ENCODE measurements at regions not wholly inside any gene's neighbourhood (a gene's known extent, or its start where the extent isn't known, plus 50 kb on each side); places are given as distances from the start of the nearest gene placed in this dataset.

- no peak for ATAC-seq
- no peak for TF ChIP-seq PATZ1 (CRISPR knock-in tag; IDR thresholded peaks at IDR 0.05; ENCODE audit: borderline replicate concordance)
- TF ChIP-seq BACH2 (CRISPR knock-in tag; IDR thresholded peaks at IDR 0.05; ENCODE audit: borderline replicate concordance) = no peak
- TF ChIP-seq ZC3H10 (CRISPR knock-in tag; IDR thresholded peaks at IDR 0.05) = no peak
- TF ChIP-seq ZNF8 (CRISPR knock-in tag; IDR thresholded peaks at IDR 0.05) = no peak
- no peak for TF ChIP-seq CSRNP3 (CRISPR knock-in tag; IDR thresholded peaks at IDR 0.05)
- TF ChIP-seq ZNF70 (CRISPR knock-in tag; IDR thresholded peaks at IDR 0.05) = no peak
- TF ChIP-seq CREB5 (CRISPR knock-in tag; IDR thresholded peaks at IDR 0.05; ENCODE audit: low read depth) = no peak
- no peak for TF ChIP-seq TCF4 (CRISPR knock-in tag; IDR thresholded peaks at IDR 0.05; ENCODE audit: borderline replicate concordance)
- TF ChIP-seq ESRRG (CRISPR knock-in tag; IDR thresholded peaks at IDR 0.05) = no peak
- TF ChIP-seq ZFP30 (CRISPR knock-in tag; IDR thresholded peaks at IDR 0.05) = no peak
- no peak for TF ChIP-seq TOX (CRISPR knock-in tag; IDR thresholded peaks at IDR 0.05; ENCODE audit: borderline replicate concordance)
- TF ChIP-seq ISL1 (CRISPR knock-in tag; IDR thresholded peaks at IDR 0.05) = no peak
- no peak for TF ChIP-seq ARNTL (CRISPR knock-in tag; IDR thresholded peaks at IDR 0.05; ENCODE audit: borderline replicate concordance, low read depth)
- no peak for TF ChIP-seq ZNF565 (CRISPR knock-in tag; conservative IDR thresholded peaks at IDR 0.05; ENCODE audit: low read depth)
- no peak for TF ChIP-seq CSDC2 (CRISPR knock-in tag; IDR thresholded peaks at IDR 0.05)
Observed at GRCh38 chr3:190192739-190193138, 72.0 kb upstream of the P3H2 start.

DNA sequence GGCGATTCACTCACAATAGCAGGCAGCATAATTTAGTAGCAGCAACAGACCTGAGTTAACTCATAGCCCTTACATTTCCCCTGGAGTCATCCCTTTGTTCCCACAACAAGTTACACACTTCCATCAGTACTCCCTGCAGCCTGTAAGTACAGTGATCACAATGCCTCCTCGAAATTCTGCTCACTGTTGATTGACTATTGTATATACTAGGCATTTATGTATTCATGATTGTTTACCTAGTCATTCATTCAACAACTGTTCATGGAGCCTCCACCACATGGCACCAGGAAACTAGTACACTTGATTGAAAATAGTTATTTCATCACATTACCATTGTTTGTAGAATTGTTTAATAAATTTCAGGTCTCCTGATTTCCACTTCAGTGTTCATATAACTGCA, 71.4 kb upstream of the P3H2 start:
- ATAC-seq = no peak
- TF ChIP-seq ISL1 (CRISPR knock-in tag; IDR thresholded peaks at IDR 0.05) = no peak
- TF ChIP-seq TCF4 (CRISPR knock-in tag; IDR thresholded peaks at IDR 0.05; ENCODE audit: borderline replicate concordance) = no peak
- no peak for TF ChIP-seq PPARA (CRISPR knock-in tag; IDR thresholded peaks at IDR 0.05; ENCODE audit: borderline replicate concordance)
- TF ChIP-seq ZNF8 (CRISPR knock-in tag; IDR thresholded peaks at IDR 0.05) = no peak
- no peak for TF ChIP-seq OSR1 (CRISPR knock-in tag; IDR thresholded peaks at IDR 0.05)
- no peak for TF ChIP-seq TOX (CRISPR knock-in tag; IDR thresholded peaks at IDR 0.05; ENCODE audit: borderline replicate concordance)
- TF ChIP-seq ZNF70 (CRISPR knock-in tag; IDR thresholded peaks at IDR 0.05) = no peak
- no peak for TF ChIP-seq SNAI2 (CRISPR knock-in tag; IDR thresholded peaks at IDR 0.05)
- TF ChIP-seq GLIS3 (CRISPR knock-in tag; IDR thresholded peaks at IDR 0.05) = no peak
- no peak for TF ChIP-seq ZFP3 (CRISPR knock-in tag; IDR thresholded peaks at IDR 0.05)
- no peak for TF ChIP-seq RARB (CRISPR knock-in tag; IDR thresholded peaks at IDR 0.05)
- TF ChIP-seq ZNF565 (CRISPR knock-in tag; conservative IDR thresholded peaks at IDR 0.05; ENCODE audit: low read depth) = no peak
- TF ChIP-seq, protein P1, sequence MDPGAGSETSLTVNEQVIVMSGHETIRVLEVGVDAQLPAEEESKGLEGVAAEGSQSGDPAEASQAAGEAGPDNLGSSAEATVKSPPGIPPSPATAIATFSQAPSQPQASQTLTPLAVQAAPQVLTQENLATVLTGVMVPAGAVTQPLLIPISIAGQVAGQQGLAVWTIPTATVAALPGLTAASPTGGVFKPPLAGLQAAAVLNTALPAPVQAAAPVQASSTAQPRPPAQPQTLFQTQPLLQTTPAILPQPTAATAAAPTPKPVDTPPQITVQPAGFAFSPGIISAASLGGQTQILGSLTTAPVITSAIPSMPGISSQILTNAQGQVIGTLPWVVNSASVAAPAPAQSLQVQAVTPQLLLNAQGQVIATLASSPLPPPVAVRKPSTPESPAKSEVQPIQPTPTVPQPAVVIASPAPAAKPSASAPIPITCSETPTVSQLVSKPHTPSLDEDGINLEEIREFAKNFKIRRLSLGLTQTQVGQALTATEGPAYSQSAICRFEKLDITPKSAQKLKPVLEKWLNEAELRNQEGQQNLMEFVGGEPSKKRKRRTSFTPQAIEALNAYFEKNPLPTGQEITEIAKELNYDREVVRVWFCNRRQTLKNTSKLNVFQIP (CRISPR knock-in tag; IDR thresholded peaks at IDR 0.05; ENCODE audit: borderline replicate concordance, low read depth) = no peak
- no peak for TF ChIP-seq ZFP30 (CRISPR knock-in tag; IDR thresholded peaks at IDR 0.05)
- TF ChIP-seq CREB5 (CRISPR knock-in tag; IDR thresholded peaks at IDR 0.05; ENCODE audit: low read depth) = no peak
- TF ChIP-seq CSDC2 (CRISPR knock-in tag; IDR thresholded peaks at IDR 0.05) = no peak
- no peak for TF ChIP-seq BACH2 (CRISPR knock-in tag; IDR thresholded peaks at IDR 0.05; ENCODE audit: borderline replicate concordance)
- no peak for TF ChIP-seq ESRRG (CRISPR knock-in tag; IDR thresholded peaks at IDR 0.05)

DNA sequence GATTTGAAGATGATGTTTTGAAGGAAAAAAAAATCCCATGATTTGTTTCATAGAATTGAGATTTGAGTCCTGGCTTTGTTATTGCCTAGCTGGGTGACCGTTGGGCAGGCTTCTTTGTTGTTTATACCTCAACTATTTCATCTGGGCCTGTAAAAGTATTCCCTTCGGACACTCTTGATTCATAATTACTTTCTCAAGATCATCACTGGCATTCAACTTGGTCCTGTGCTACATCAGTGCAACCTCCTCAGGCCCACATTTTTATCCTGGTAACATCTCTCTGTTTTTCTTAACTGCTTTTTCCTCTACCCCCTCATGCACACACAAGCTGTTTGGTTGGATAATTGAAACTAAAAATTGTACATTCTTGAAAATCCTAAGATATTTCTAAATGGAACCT, 67.5 kb upstream of the P3H2 start:
- no peak for ATAC-seq
- TF ChIP-seq BACH2 (CRISPR knock-in tag; IDR thresholded peaks at IDR 0.05; ENCODE audit: borderline replicate concordance) (no peak), CSDC2 (CRISPR knock-in tag; IDR thresholded peaks at IDR 0.05) (no peak), ISL1 (CRISPR knock-in tag; IDR thresholded peaks at IDR 0.05) (no peak)
- TF ChIP-seq, protein P2, sequence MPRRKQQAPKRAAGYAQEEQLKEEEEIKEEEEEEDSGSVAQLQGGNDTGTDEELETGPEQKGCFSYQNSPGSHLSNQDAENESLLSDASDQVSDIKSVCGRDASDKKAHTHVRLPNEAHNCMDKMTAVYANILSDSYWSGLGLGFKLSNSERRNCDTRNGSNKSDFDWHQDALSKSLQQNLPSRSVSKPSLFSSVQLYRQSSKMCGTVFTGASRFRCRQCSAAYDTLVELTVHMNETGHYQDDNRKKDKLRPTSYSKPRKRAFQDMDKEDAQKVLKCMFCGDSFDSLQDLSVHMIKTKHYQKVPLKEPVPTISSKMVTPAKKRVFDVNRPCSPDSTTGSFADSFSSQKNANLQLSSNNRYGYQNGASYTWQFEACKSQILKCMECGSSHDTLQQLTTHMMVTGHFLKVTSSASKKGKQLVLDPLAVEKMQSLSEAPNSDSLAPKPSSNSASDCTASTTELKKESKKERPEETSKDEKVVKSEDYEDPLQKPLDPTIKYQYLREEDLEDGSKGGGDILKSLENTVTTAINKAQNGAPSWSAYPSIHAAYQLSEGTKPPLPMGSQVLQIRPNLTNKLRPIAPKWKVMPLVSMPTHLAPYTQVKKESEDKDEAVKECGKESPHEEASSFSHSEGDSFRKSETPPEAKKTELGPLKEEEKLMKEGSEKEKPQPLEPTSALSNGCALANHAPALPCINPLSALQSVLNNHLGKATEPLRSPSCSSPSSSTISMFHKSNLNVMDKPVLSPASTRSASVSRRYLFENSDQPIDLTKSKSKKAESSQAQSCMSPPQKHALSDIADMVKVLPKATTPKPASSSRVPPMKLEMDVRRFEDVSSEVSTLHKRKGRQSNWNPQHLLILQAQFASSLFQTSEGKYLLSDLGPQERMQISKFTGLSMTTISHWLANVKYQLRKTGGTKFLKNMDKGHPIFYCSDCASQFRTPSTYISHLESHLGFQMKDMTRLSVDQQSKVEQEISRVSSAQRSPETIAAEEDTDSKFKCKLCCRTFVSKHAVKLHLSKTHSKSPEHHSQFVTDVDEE (CRISPR knock-in tag; IDR thresholded peaks at IDR 0.05) = no peak

Data from SK-N-SH treated with all-trans-retinoic acid at 6 μM for 48 hours (cell line).